ENCODE measurements at regions not wholly inside any gene's neighbourhood (a gene's known extent, or its start where the extent isn't known, plus 50 kb on each side); places are given as distances from the start of the nearest gene placed in this dataset.

- TF ChIP-seq, protein P1, sequence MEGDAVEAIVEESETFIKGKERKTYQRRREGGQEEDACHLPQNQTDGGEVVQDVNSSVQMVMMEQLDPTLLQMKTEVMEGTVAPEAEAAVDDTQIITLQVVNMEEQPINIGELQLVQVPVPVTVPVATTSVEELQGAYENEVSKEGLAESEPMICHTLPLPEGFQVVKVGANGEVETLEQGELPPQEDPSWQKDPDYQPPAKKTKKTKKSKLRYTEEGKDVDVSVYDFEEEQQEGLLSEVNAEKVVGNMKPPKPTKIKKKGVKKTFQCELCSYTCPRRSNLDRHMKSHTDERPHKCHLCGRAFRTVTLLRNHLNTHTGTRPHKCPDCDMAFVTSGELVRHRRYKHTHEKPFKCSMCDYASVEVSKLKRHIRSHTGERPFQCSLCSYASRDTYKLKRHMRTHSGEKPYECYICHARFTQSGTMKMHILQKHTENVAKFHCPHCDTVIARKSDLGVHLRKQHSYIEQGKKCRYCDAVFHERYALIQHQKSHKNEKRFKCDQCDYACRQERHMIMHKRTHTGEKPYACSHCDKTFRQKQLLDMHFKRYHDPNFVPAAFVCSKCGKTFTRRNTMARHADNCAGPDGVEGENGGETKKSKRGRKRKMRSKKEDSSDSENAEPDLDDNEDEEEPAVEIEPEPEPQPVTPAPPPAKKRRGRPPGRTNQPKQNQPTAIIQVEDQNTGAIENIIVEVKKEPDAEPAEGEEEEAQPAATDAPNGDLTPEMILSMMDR (IDR thresholded peaks at IDR 0.05; ENCODE audit: borderline replicate concordance, extremely low read depth, low read length, poor library complexity, severe bottlenecking) = no peak
- TF ChIP-seq EZH2 (IDR thresholded peaks at IDR 0.05; ENCODE audit: borderline replicate concordance, low read depth, low read length, severe bottlenecking) = no peak
Observed at GRCh38 chr2:75846683-75847190, 136.0 kb upstream of the GCFC2 start.
